Thyroid gland (tissue), 4 donors: ENCODE measurements at regions not wholly inside any gene's neighbourhood (a gene's known extent, or its start where the extent isn't known, plus 50 kb on each side); places are given as distances from the start of the nearest gene placed in this dataset.

Source experiments
- DNase-seq, 2 donors: peaks; one replicate each; pipeline ENCODE4 v3.0.0-alpha.2; 2019
- H3K27ac ChIP-seq, 3 donors: fragments of 200-600 bp; sonication (generic); 1 replicate in 2 of 3; 2 replicates in 1 of 3; pipeline ENCODE4 v1.5.1; 2016 to 2019; ENCODE audit warnings: mild to moderate bottlenecking in 1 of 3, moderate library complexity in 1 of 3
- H3K27me3 ChIP-seq: fragments of 200-600 bp; sonication (generic); one replicate; pipeline ENCODE4 v1.5.1; 2019
- H3K36me3 ChIP-seq, 2 donors: fragments of 200-600 bp; sonication (generic); one replicate each; pipeline ENCODE4 v1.5.1; 2016 to 2019
- H3K4me1 ChIP-seq, 2 donors: fragments of 200-600 bp; sonication (generic); one replicate each; pipeline ENCODE4 v1.5.1; 2017 to 2019
- H3K4me3 ChIP-seq, 3 donors: fragments of 200-600 bp; sonication (generic); replicated peaks in 1 of 3; 1 replicate in 2 of 3; 2 replicates in 1 of 3; pipeline ENCODE4 v1.5.1; 2016; ENCODE audit warnings: mild to moderate bottlenecking in 1 of 3
- H3K9me3 ChIP-seq: fragments of 200-600 bp; sonication (generic); one replicate; pipeline ENCODE4 v1.5.1; 2017
- CTCF ChIP-seq, 6 experiments: fragments of 200-600 bp in 3 of 6; fragments of 450-650 bp in 3 of 6; sonication (generic) in 3 of 6; IDR thresholded peaks; one replicate each; pipeline ENCODE4 v1.5.1; 2016 to 2019; ENCODE audit warnings: antibody characterized with exemption in 6 of 6, mild to moderate bottlenecking in 2 of 6, inconsistent platforms in 1 of 6, moderate library complexity in 1 of 6
- POLR2A ChIP-seq, 2 donors: fragments of 450-650 bp; IDR thresholded peaks; one replicate each; pipeline ENCODE4 v1.6.1; 2017; ENCODE audit warnings: antibody characterized with exemption in 2 of 2, mild to moderate bottlenecking in 2 of 2, moderate library complexity in 1 of 2
- WGBS, 2 donors: methylation state at CpG; one replicate each; pipeline ENCODE4 v1.1.5; 2017; 5-methylcytosine and 5-hydroxymethylcytosine counted together
- intact Hi-C: fragments of 100-400 bp; cut with DNase I; formaldehyde crosslinking; loops from one replicate; pipeline ENCODE4 v1.15.1; 2023

- intact Hi-C loops = no loop called here
- WGBS, 2 donors = 40 to 45% methylated on average over 8 of the region's 8 CpGs
- Histone ChIP-seq H3K27me3 (no peaks in the 10 kb centered on the region), H3K4me3 (no peak overlapping the region), H3K9me3 (no peaks in the 10 kb centered on the region), H3K27ac (no peak overlapping the region), H3K4me1 (no peaks in the 10 kb centered on the region), H3K36me3 (no peaks in the 10 kb centered on the region)
- peak; percentile 10 to 14 for DNase-seq
- TF ChIP-seq POLR2A (IDR thresholded peaks at IDR 0.05) (no peak), CTCF (IDR thresholded peaks at IDR 0.05) (no peak)
Measured at GRCh38 chr10:58094985-58095718, 172.5 kb downstream of the IPMK start.

- Histone ChIP-seq H3K27ac (no peak overlapping the region), H3K4me1 (no peaks in the 10 kb centered on the region), H3K27me3 (no peaks in the 10 kb centered on the region), H3K9me3 (no peaks in the 10 kb centered on the region), H3K4me3 (no peak overlapping the region), H3K36me3 (no peaks in the 10 kb centered on the region)
- WGBS, 2 donors = 94 to 96% methylated on average over 3 of the region's 3 CpGs
- intact Hi-C loops = no loop called here
- DNase-seq = no peak
- TF ChIP-seq CTCF (IDR thresholded peaks at IDR 0.05) (no peak), POLR2A (IDR thresholded peaks at IDR 0.05) (no peak)
Measured at GRCh38 chr10:58091886-58092285, 175.8 kb downstream of the IPMK start.

- intact Hi-C loops = no loop called here
- 68 to 71% methylated on average over 2 of the region's 2 CpGs for WGBS, 2 donors
- Histone ChIP-seq H3K27me3 (no peaks in the 10 kb centered on the region), H3K27ac (no peak overlapping the region), H3K4me1 (peaks cover 0 to 7% of the 10 kb centered on the region in 2 donors), H3K9me3 (no peaks in the 10 kb centered on the region), H3K36me3 (no peaks in the 10 kb centered on the region), H3K4me3 (no peak overlapping the region)
- TF ChIP-seq CTCF (IDR thresholded peaks at IDR 0.05) (no peak), POLR2A (IDR thresholded peaks at IDR 0.05) (no peak)
- no peak for DNase-seq
Measured at GRCh38 chr10:58089739-58090138, 178.0 kb downstream of the IPMK start.

GRCh38 chr10:58087896-58088295, 179.8 kb downstream of the IPMK start:
- no peaks in the 10 kb centered on the region for H3K27me3 ChIP-seq
- TF ChIP-seq CTCF (IDR thresholded peaks at IDR 0.05) (no peak), POLR2A (IDR thresholded peaks at IDR 0.05) (no peak)
- peaks cover 0 to 7% of the 10 kb centered on the region in 2 donors for H3K4me1 ChIP-seq
- intact Hi-C loops = no loop called here
- no peak overlapping the region for H3K4me3 ChIP-seq
- H3K27ac ChIP-seq = no peak overlapping the region
- no peaks in the 10 kb centered on the region for H3K36me3 ChIP-seq
- no peak for DNase-seq
- no peaks in the 10 kb centered on the region for H3K9me3 ChIP-seq

- no peaks in the 10 kb centered on the region for H3K9me3 ChIP-seq
- H3K4me3 ChIP-seq = no peak overlapping the region
- H3K4me1 ChIP-seq = peaks cover 0 to 7% of the 10 kb centered on the region in 2 donors
- H3K27ac ChIP-seq = no peak overlapping the region
- DNase-seq = no peak
- WGBS, 2 donors = 89 to 90% methylated on average over 2 of the region's 2 CpGs
- intact Hi-C loops = no loop called here
- H3K27me3 ChIP-seq = no peaks in the 10 kb centered on the region
- TF ChIP-seq CTCF (IDR thresholded peaks at IDR 0.05) = no peak
- no peak for TF ChIP-seq POLR2A (IDR thresholded peaks at IDR 0.05)
- H3K36me3 ChIP-seq = no peaks in the 10 kb centered on the region
Measured at GRCh38 chr10:58086763-58087150, 180.9 kb downstream of the IPMK start.
